Nephron (organoid): ENCODE measurements at regions not wholly inside any gene's neighbourhood (a gene's known extent, or its start where the extent isn't known, plus 50 kb on each side); places are given as distances from the start of the nearest gene placed in this dataset.

Experiments
- H3K27ac Mint-ChIP-seq, 3 experiments: 2 replicates each; pipeline ENCODE4 v1.8.0; 2020; ENCODE audit warnings: mixed read lengths in 3 of 3, mild to moderate bottlenecking in 2 of 3, moderate library complexity in 1 of 3
- H3K27me3 Mint-ChIP-seq: 2 replicates; pipeline ENCODE4 v1.8.0; 2021; ENCODE audit warnings: low read depth, mild to moderate bottlenecking, moderate library complexity, mixed read lengths
- H3K36me3 Mint-ChIP-seq: 2 replicates; pipeline ENCODE4 v1.8.0; 2020; ENCODE audit warnings: low read depth, mixed read lengths
- H3K4me1 Mint-ChIP-seq: 2 replicates; pipeline ENCODE4 v1.8.0; 2020; ENCODE audit warnings: mixed read lengths
- H3K4me3 Mint-ChIP-seq, 3 experiments: 2 replicates each; pipeline ENCODE4 v1.8.0; 2020; ENCODE audit warnings: mild to moderate bottlenecking in 3 of 3, mixed read lengths in 3 of 3, moderate library complexity in 2 of 3
- H3K9me3 Mint-ChIP-seq: 2 replicates; pipeline ENCODE4 v1.8.0; 2020; ENCODE audit warnings: mixed read lengths
- TF ChIP-seq, protein P1 (sequence below), 3 experiments: fragments of 200-600 bp; sonication (generic); IDR thresholded peaks; one replicate each; pipeline ENCODE4 v1.5.0; 2021; ENCODE audit warnings: antibody characterized with exemption in 3 of 3; ENCODE audit not compliant: unreplicated experiment in 3 of 3

DNA sequence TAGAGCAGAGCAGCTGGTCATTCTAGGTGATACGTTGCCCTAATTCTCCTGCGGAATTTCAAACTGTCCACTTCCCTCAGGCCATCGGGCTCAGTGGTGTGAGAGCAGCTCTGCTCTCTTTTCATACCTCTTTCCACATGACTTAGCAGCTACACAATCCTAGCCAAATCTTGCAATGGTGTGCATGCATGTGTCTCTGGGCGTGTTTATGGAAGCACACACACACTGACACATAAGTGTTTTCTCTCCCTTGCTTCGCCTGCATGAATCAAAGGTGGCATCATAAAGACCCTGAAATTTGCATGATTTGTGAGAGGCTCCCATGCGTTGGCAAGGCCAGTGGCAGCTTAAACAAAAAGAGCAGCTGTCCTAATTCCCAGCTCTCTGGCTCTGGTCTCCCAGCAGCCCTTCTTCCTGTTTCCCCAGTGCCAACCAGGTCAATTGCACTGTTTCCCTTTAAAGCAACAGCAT lies 1189.5 kb downstream of the GATA3 start:
- TF ChIP-seq, protein P1, sequence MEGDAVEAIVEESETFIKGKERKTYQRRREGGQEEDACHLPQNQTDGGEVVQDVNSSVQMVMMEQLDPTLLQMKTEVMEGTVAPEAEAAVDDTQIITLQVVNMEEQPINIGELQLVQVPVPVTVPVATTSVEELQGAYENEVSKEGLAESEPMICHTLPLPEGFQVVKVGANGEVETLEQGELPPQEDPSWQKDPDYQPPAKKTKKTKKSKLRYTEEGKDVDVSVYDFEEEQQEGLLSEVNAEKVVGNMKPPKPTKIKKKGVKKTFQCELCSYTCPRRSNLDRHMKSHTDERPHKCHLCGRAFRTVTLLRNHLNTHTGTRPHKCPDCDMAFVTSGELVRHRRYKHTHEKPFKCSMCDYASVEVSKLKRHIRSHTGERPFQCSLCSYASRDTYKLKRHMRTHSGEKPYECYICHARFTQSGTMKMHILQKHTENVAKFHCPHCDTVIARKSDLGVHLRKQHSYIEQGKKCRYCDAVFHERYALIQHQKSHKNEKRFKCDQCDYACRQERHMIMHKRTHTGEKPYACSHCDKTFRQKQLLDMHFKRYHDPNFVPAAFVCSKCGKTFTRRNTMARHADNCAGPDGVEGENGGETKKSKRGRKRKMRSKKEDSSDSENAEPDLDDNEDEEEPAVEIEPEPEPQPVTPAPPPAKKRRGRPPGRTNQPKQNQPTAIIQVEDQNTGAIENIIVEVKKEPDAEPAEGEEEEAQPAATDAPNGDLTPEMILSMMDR (IDR thresholded peaks at IDR 0.05; ENCODE audit: unreplicated experiment in 3 of 3): no peak
- Mint-ChIP-seq H3K27me3 (no peaks in the 10 kb centered on the region), H3K4me3 (no peak overlapping the region), H3K9me3 (peaks cover 5% of the 10 kb centered on the region), H3K4me1 (peaks cover 6% of the 10 kb centered on the region), H3K36me3 (no peaks in the 10 kb centered on the region), H3K27ac (no peak overlapping the region)

DNA sequence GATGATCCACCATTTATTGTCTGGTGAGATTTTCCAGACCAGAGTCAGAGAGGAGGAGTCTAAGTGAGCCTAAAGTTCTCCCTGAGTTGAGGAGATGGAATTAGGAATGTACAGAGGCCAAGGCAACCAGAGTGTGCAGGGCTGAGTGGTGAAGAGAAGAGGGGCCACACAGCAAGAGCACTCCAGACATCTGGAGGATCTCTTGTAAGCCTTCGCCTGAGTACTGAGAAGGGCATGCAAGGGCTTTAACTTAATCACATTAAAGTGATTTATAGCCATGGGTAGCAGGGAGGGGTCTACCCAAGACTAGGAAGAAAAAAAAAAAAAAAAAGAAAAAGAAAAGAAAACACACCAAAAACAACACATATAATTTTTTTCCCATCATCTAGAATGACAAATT lies 1190.4 kb downstream of the GATA3 start:
- Mint-ChIP-seq H3K4me1 (peaks cover 6% of the 10 kb centered on the region), H3K27me3 (no peaks in the 10 kb centered on the region), H3K9me3 (peaks cover 11% of the 10 kb centered on the region), H3K36me3 (no peaks in the 10 kb centered on the region), H3K4me3 (no peak overlapping the region), H3K27ac (no peak overlapping the region)
- TF ChIP-seq, protein P1 (IDR thresholded peaks at IDR 0.05; ENCODE audit: unreplicated experiment in 3 of 3): no peak

DNA sequence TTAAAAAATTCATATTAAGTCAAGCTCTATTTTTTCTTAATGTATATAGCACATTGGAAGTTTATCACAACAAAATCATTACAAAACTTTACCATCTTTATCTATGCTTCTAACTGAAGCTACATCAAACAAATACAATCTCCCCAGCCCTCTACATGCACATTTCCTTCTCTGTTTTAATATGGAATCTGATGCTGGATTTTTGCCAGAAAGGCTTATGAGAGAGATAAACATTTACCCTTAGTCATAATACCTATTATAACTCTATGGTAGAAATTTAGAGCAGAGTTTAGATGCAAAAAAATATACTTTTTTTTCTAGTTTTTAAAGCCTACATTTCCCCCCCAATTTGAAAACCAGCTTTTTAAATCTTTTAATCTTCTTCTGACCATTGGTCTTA lies 1198.6 kb downstream of the GATA3 start:
- Mint-ChIP-seq H3K36me3 (no peaks in the 10 kb centered on the region), H3K9me3 (peaks cover 21% of the 10 kb centered on the region), H3K27ac (no peak overlapping the region), H3K4me3 (no peak overlapping the region), H3K27me3 (peaks cover 10% of the 10 kb centered on the region), H3K4me1 (no peaks in the 10 kb centered on the region)
- TF ChIP-seq, protein P1 (IDR thresholded peaks at IDR 0.05; ENCODE audit: unreplicated experiment in 3 of 3): no peak

DNA sequence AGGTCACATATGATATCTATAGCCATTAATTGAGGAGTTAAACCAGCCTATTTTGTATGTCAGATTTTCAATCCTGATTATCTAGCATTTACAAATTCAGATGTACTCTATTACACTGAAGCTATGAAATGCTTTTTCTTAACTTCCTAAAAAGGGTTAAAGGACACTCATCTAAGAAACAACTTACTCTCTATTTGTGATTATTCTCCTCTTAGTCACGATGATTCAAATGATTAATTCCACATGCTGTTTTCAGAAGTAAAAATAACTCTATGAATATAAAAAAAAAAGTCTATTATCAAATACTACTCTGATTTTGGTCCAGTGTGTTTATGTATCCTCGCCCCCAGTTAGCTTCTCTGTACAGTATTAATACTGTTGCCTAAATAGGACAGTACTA lies 1199.9 kb downstream of the GATA3 start:
- Mint-ChIP-seq H3K36me3 (no peaks in the 10 kb centered on the region), H3K27me3 (peaks cover 10% of the 10 kb centered on the region), H3K9me3 (peaks cover 18% of the 10 kb centered on the region), H3K27ac (no peak overlapping the region), H3K4me1 (no peaks in the 10 kb centered on the region), H3K4me3 (no peak overlapping the region)
- TF ChIP-seq, protein P1 (IDR thresholded peaks at IDR 0.05; ENCODE audit: unreplicated experiment in 3 of 3): no peak

DNA sequence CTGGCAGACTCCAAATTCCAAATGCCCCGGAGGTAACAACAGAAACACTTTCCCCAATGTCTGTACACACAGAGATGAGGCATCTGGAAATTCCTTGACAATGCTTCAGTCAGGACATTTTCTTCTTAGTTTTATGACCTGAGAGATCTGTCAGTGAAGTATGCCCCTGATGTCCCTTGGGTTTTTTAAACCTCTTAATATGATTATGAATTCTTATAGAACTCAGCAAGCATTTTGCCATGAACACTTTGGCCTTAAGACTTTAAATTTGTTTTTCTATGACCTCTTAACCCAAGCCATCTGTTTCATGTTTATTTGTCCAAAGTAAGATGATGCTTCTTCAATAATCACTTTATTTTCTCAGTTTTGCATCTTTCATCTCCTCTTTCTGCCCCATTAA lies 1206.2 kb downstream of the GATA3 start:
- H3K27me3 Mint-ChIP-seq: peaks cover 10% of the 10 kb centered on the region
- H3K27ac Mint-ChIP-seq: no peak overlapping the region
- H3K4me3 Mint-ChIP-seq: no peak overlapping the region
- TF ChIP-seq, protein P1 (IDR thresholded peaks at IDR 0.05; ENCODE audit: unreplicated experiment in 3 of 3): no peak
- no peaks in the 10 kb centered on the region for H3K36me3 Mint-ChIP-seq
- no peaks in the 10 kb centered on the region for H3K9me3 Mint-ChIP-seq
- H3K4me1 Mint-ChIP-seq: no peaks in the 10 kb centered on the region

DNA sequence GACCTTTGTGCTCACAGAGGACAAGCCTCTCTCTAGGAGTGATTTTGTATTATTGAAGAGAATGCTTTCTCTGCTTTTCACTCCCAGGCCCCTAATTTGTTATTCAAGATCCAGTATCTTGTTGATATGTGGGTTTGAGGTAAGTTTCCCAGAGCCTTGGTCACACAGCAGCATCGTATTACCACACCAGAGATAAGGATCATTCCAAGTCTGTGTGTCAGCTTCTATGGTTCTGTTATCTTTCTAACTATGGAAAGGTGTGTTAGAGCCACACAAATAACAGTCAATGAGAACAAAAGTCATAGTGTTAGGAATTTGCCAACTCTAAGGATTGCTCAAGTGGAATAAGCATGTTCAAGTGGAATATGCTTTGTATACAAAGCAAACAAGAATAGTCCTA lies 1208.3 kb downstream of the GATA3 start:
- Mint-ChIP-seq H3K4me1 (no peaks in the 10 kb centered on the region), H3K36me3 (no peaks in the 10 kb centered on the region), H3K27ac (no peak overlapping the region), H3K4me3 (no peak overlapping the region), H3K9me3 (no peaks in the 10 kb centered on the region), H3K27me3 (no peaks in the 10 kb centered on the region)
- TF ChIP-seq, protein P1 (IDR thresholded peaks at IDR 0.05; ENCODE audit: unreplicated experiment in 3 of 3): no peak
